H1 (cell line): ENCODE measurements at regions not wholly inside any gene's neighbourhood (a gene's known extent, or its start where the extent isn't known, plus 50 kb on each side); places are given as distances from the start of the nearest gene placed in this dataset.

Experiments
- CEBPB ChIP-seq: IDR thresholded peaks from 2 replicates; pipeline ENCODE4 v1.6.1; 2012; ENCODE audit warnings: low read depth, low read length
- SIX5 ChIP-seq: IDR thresholded peaks from 2 replicates; pipeline ENCODE4 v1.6.1; 2011; ENCODE audit warnings: mild to moderate bottlenecking, low read depth, low read length
- TF ChIP-seq, protein P1 (sequence below), 3 experiments: IDR thresholded peaks; 1 replicate in 2 of 3; 2 replicates in 1 of 3; pipeline versions ENCODE4 v1.5.1 to v1.6.1; 2011; ENCODE audit warnings: low read length in 3 of 3, mild to moderate bottlenecking in 3 of 3, inconsistent platforms in 2 of 3, low read depth in 1 of 3, moderate library complexity in 1 of 3; ENCODE audit not compliant: insufficient read depth in 1 of 3; ENCODE audit errors: control extremely low read depth in 1 of 3

- TF ChIP-seq, protein P1, sequence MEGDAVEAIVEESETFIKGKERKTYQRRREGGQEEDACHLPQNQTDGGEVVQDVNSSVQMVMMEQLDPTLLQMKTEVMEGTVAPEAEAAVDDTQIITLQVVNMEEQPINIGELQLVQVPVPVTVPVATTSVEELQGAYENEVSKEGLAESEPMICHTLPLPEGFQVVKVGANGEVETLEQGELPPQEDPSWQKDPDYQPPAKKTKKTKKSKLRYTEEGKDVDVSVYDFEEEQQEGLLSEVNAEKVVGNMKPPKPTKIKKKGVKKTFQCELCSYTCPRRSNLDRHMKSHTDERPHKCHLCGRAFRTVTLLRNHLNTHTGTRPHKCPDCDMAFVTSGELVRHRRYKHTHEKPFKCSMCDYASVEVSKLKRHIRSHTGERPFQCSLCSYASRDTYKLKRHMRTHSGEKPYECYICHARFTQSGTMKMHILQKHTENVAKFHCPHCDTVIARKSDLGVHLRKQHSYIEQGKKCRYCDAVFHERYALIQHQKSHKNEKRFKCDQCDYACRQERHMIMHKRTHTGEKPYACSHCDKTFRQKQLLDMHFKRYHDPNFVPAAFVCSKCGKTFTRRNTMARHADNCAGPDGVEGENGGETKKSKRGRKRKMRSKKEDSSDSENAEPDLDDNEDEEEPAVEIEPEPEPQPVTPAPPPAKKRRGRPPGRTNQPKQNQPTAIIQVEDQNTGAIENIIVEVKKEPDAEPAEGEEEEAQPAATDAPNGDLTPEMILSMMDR (IDR thresholded peaks at IDR 0.05; ENCODE audit: control extremely low read depth in 1 of 3, insufficient read depth in 1 of 3, low read depth in 1 of 3, low read length in 3 of 3), result peak in 2 of 3 experiments; percentile 47 to 67; a peak in 2 of 4 replicates
- TF ChIP-seq CEBPB, result no peak
- TF ChIP-seq SIX5, result no peak
These were observed 70.3 kb upstream of the CWC22 start (continued) for GRCh38 chr2:180077295-180077906.
